SU-DHL-6 (cell line): ENCODE measurements at regions not wholly inside any gene's neighbourhood (a gene's known extent, or its start where the extent isn't known, plus 50 kb on each side); places are given as distances from the start of the nearest gene placed in this dataset.

Experiments
- EZH2phosphoT487 ChIP-seq: fragments of 200-600 bp; sonication (generic), shearing (Covaris generic); conservative IDR thresholded peaks from 2 replicates; pipeline ENCODE4 v1.6.1; 2018; ENCODE audit warnings: mild to moderate bottlenecking, antibody characterized with exemption, low read length, moderate library complexity, mixed read lengths
- TF ChIP-seq, protein P1 (sequence below): fragments of 200-600 bp; sonication (generic); IDR thresholded peaks from one replicate; pipeline ENCODE4 v1.5.1; 2017; ENCODE audit warnings: antibody characterized with exemption, mild to moderate bottlenecking, low read length, moderate library complexity; ENCODE audit not compliant: insufficient read depth, poor library complexity, severe bottlenecking

DNA sequence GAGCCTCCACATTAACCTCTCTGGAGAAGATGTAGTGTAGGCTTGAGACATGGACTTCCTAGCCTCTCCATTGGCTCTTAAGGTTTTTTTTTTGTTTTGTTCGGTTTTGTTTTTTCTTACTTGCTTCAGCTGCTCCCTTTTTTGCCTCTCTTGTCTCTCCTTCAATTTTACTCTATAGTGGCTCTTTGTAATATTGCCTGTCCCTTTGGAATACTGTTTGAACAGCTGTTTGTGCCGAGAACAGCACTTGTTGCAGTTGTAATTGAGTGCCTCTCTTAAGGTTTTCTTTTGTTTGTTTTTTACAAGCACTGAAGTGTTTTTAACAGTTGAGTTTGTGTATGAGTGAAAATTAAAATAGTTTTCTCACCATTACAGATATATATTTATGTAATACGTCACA lies 567.7 kb downstream of the LRFN5 start:
- no peak for TF ChIP-seq EZH2phosphoT487
- TF ChIP-seq, protein P1, sequence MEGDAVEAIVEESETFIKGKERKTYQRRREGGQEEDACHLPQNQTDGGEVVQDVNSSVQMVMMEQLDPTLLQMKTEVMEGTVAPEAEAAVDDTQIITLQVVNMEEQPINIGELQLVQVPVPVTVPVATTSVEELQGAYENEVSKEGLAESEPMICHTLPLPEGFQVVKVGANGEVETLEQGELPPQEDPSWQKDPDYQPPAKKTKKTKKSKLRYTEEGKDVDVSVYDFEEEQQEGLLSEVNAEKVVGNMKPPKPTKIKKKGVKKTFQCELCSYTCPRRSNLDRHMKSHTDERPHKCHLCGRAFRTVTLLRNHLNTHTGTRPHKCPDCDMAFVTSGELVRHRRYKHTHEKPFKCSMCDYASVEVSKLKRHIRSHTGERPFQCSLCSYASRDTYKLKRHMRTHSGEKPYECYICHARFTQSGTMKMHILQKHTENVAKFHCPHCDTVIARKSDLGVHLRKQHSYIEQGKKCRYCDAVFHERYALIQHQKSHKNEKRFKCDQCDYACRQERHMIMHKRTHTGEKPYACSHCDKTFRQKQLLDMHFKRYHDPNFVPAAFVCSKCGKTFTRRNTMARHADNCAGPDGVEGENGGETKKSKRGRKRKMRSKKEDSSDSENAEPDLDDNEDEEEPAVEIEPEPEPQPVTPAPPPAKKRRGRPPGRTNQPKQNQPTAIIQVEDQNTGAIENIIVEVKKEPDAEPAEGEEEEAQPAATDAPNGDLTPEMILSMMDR = no peak
